Testis (tissue), 2 donors: ENCODE measurements at regions not wholly inside any gene's neighbourhood (a gene's known extent, or its start where the extent isn't known, plus 50 kb on each side); places are given as distances from the start of the nearest gene placed in this dataset.

Experiments
- CTCF ChIP-seq, 3 experiments: fragments of 450-650 bp in 2 of 3; fragments of 200-600 bp in 1 of 3; sonication (generic) in 1 of 3; IDR thresholded peaks; one replicate each; pipeline ENCODE4 v1.5.1; 2016 to 2019; ENCODE audit warnings: antibody characterized with exemption in 3 of 3, mild to moderate bottlenecking in 2 of 3, moderate library complexity in 1 of 3
- POLR2A ChIP-seq: fragments of 450-650 bp; IDR thresholded peaks from one replicate; pipeline ENCODE4 v1.6.1; 2017; ENCODE audit warnings: antibody characterized with exemption, mild to moderate bottlenecking, moderate library complexity

DNA sequence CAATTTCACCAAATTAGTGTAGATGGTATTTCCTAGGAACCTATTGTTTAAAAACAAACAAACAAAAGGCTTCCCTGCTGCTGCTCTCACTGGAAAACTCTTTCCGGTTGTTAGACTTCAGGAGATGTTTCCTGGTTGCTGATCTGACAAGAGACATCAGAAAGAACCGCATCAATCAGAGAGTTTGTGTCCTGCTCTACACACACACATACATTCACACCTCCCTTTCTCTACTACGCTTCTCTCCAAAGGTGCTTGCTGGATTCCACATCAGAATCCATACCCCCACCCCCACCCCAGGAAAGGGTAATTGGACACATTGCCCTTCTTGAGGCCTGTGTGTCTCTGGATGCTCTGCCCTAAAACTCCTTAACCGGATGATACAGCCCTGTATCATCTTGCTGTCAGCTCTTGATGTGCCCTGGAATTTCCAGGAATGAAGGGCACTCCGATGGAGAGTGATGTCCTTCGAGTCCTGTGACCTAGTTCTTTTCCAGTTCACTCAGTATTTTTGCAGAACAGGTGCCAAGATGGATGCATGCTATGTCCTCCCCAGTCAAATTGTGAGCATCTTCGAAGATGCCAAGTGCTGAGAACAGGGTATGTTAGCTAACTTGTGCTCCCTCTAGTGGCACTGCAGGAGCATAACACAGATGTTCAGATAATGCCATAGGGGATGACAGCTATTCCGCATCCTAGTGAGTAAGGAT is 113.7 kb upstream of the SLC35F3 start:
- TF ChIP-seq CTCF (IDR thresholded peaks at IDR 0.05) (peak; percentile 66 to 86 (median 85)), POLR2A (no peak)
